VCaP (cell line): ENCODE measurements at regions not wholly inside any gene's neighbourhood (a gene's known extent, or its start where the extent isn't known, plus 50 kb on each side); places are given as distances from the start of the nearest gene placed in this dataset.

Source experiments
- H3K27ac ChIP-seq: fragments of 450-650 bp; 2 replicates; pipeline ENCODE4 v1.5.1; 2017
- CTCF ChIP-seq: fragments of 450-650 bp; conservative IDR thresholded peaks from 2 replicates; pipeline ENCODE4 v1.5.1; 2017; ENCODE audit warnings: mild to moderate bottlenecking, moderate library complexity

GRCh38 chr2:237150186-237150585 is 64.5 kb downstream of the COPS8 start:
- TF ChIP-seq CTCF: no peak
- no peak overlapping the region for H3K27ac ChIP-seq

- H3K27ac ChIP-seq: no peak overlapping the region
- TF ChIP-seq CTCF: no peak
These were observed 65.2 kb downstream of the COPS8 start for GRCh38 chr2:237150831-237151375.

GRCh38 chr2:237152361-237152760 is 66.7 kb downstream of the COPS8 start:
- no peak for TF ChIP-seq CTCF
- no peak overlapping the region for H3K27ac ChIP-seq

- TF ChIP-seq CTCF: no peak
- H3K27ac ChIP-seq: no peak overlapping the region
These were observed 67.5 kb downstream of the COPS8 start for GRCh38 chr2:237153181-237153580.

- no peak overlapping the region for H3K27ac ChIP-seq
- TF ChIP-seq CTCF: peak; percentile 92
These were observed 68.5 kb downstream of the COPS8 start for GRCh38 chr2:237154082-237154638.

GRCh38 chr2:237154884-237155851 is 69.5 kb downstream of the COPS8 start:
- H3K27ac ChIP-seq: no peak overlapping the region
- TF ChIP-seq CTCF: no peak
